SK-N-SH treated with all-trans-retinoic acid at 6 μM for 48 hours (cell line): ENCODE measurements at regions not wholly inside any gene's neighbourhood (a gene's known extent, or its start where the extent isn't known, plus 50 kb on each side); places are given as distances from the start of the nearest gene placed in this dataset.

Experiments used
- CSDC2 ChIP-seq: fragments of 250-450 bp; sonication (Bioruptor Pico); IDR thresholded peaks from 2 replicates; pipeline ENCODE4 v1.5.0; 2020; ENCODE audit warnings: mild to moderate bottlenecking, moderate library complexity
- OSR1 ChIP-seq: fragments of 250-450 bp; sonication (Bioruptor Pico); IDR thresholded peaks from 2 replicates; pipeline ENCODE4 v1.8.0; 2022; ENCODE audit warnings: moderate library complexity, mild to moderate bottlenecking, inconsistent platforms
- POU6F1 ChIP-seq: fragments of 250-450 bp; sonication (Bioruptor Pico); IDR thresholded peaks from 2 replicates; pipeline ENCODE4 v1.8.0; 2021; ENCODE audit warnings: low read depth, mild to moderate bottlenecking, moderate library complexity, borderline replicate concordance
- PPARA ChIP-seq: fragments of 250-450 bp; sonication (Bioruptor Pico); IDR thresholded peaks from 2 replicates; pipeline ENCODE4 v1.5.0; 2020; ENCODE audit warnings: mild to moderate bottlenecking, borderline replicate concordance
- TCF4 ChIP-seq: fragments of 250-450 bp; sonication (Bioruptor Pico); IDR thresholded peaks from 2 replicates; pipeline ENCODE4 v1.8.0; 2021; ENCODE audit warnings: mild to moderate bottlenecking, moderate library complexity, borderline replicate concordance
- TOX ChIP-seq: fragments of 250-450 bp; sonication (Bioruptor Pico); IDR thresholded peaks from 2 replicates; pipeline ENCODE4 v1.8.0; 2021; ENCODE audit warnings: mild to moderate bottlenecking, moderate library complexity, borderline replicate concordance
- TSHZ2 ChIP-seq: fragments of 250-450 bp; sonication (Bioruptor Pico); IDR thresholded peaks from 2 replicates; pipeline ENCODE4 v1.5.0; 2020; ENCODE audit warnings: mild to moderate bottlenecking, moderate library complexity
- ZFP3 ChIP-seq: fragments of 250-450 bp; sonication (Bioruptor Pico); IDR thresholded peaks from 2 replicates; pipeline ENCODE4 v1.5.0; 2020; ENCODE audit warnings: mild to moderate bottlenecking, moderate library complexity
- ZFP30 ChIP-seq: fragments of 450-650 bp; formaldehyde crosslinking; IDR thresholded peaks from 2 replicates; pipeline ENCODE4 v1.5.0; 2022; ENCODE audit warnings: mild to moderate bottlenecking, moderate library complexity
- ZNF565 ChIP-seq: fragments of 450-650 bp; formaldehyde crosslinking; conservative IDR thresholded peaks from 2 replicates; pipeline ENCODE4 v1.5.0; 2020; ENCODE audit warnings: low read depth, mild to moderate bottlenecking, moderate library complexity
- ZNF70 ChIP-seq: fragments of 450-650 bp; formaldehyde crosslinking; IDR thresholded peaks from 2 replicates; pipeline ENCODE4 v1.5.0; 2020; ENCODE audit warnings: mild to moderate bottlenecking, moderate library complexity
- ZNF8 ChIP-seq: fragments of 450-650 bp; formaldehyde crosslinking; IDR thresholded peaks from 2 replicates; pipeline ENCODE4 v1.5.0; 2020; ENCODE audit warnings: mild to moderate bottlenecking, moderate library complexity

DNA sequence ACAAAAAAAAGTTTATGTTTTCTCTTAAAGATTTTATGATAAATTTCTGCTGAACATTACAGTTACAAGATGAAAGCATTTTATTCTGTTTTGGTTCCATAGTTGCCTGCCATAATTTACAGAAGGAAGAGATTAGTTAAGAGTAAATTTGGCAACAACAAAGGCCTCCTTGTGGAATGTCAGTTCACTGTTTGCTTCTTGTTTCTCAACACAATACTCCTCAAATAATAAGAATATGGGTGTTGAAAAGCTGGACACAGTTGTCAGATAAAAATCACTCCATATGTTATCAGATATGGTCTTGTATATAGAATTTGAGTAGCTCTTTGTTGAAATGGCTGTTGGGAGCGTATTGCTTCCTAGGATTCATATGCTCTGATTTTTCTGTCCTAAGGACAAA is 359.5 kb downstream of the CPS1 start:
- TF ChIP-seq ZNF565 (CRISPR knock-in tag) (no peak), TSHZ2 (CRISPR knock-in tag) (no peak), CSDC2 (CRISPR knock-in tag) (no peak), TCF4 (CRISPR knock-in tag) (no peak), PPARA (CRISPR knock-in tag) (no peak), ZNF70 (CRISPR knock-in tag) (no peak), ZFP30 (CRISPR knock-in tag) (no peak), ZNF8 (no peak), ZFP3 (CRISPR knock-in tag) (no peak), OSR1 (CRISPR knock-in tag) (no peak), POU6F1 (no peak), TOX (CRISPR knock-in tag) (no peak)
